GM23338 (cell line): ENCODE measurements at regions not wholly inside any gene's neighbourhood (a gene's known extent, or its start where the extent isn't known, plus 50 kb on each side); places are given as distances from the start of the nearest gene placed in this dataset.

Experiments used
- ATAC-seq: fragments of 200-7000 bp; cut with Tn5 transposase; 3 replicates; pipeline ENCODE4 v1.9.1; 2020
- DNase-seq: peaks from one replicate; pipeline ENCODE4 v3.0.0-alpha.2; 2015; ENCODE audit warnings: low spot score
- H2AFZ ChIP-seq: fragments of 200-600 bp; sonication (generic); 2 replicates; pipeline ENCODE4 v1.8.0; 2016; ENCODE audit warnings: antibody characterized with exemption, mild to moderate bottlenecking, moderate library complexity
- H3F3A ChIP-seq: fragments of 200-600 bp; sonication (generic); replicated peaks from 2 replicates; pipeline ENCODE4 v1.8.0; 2017; ENCODE audit warnings: antibody characterized with exemption, mixed run types, low read depth
- H3K27ac ChIP-seq: fragments of 200-600 bp; sonication (generic); 2 replicates; pipeline ENCODE4 v1.6.1; 2016; ENCODE audit warnings: low read depth
- H3K27me3 ChIP-seq: fragments of 200-600 bp; sonication (generic); 2 replicates; pipeline ENCODE4 v1.8.0; 2016; ENCODE audit warnings: mild to moderate bottlenecking, mixed run types, moderate library complexity; ENCODE audit not compliant: insufficient read depth
- H3K36me3 ChIP-seq: fragments of 200-600 bp; sonication (generic); 2 replicates; pipeline ENCODE4 v1.8.0; 2016; ENCODE audit warnings: mild to moderate bottlenecking; ENCODE audit not compliant: insufficient read depth
- H3K4me1 ChIP-seq: fragments of 200-600 bp; sonication (generic); 2 replicates; pipeline ENCODE4 v1.8.0; 2016; ENCODE audit warnings: mild to moderate bottlenecking, moderate library complexity; ENCODE audit not compliant: insufficient read depth
- H3K4me2 ChIP-seq: fragments of 200-600 bp; sonication (generic); 2 replicates; pipeline ENCODE4 v1.7.1; 2017; ENCODE audit warnings: mixed run types
- H3K4me3 ChIP-seq: fragments of 200-600 bp; sonication (generic); 2 replicates; pipeline ENCODE4 v1.6.1; 2016; ENCODE audit warnings: mixed run types
- H3K79me2 ChIP-seq: fragments of 200-600 bp; sonication (generic); replicated peaks from 2 replicates; pipeline ENCODE4 v1.8.0; 2017; ENCODE audit warnings: mild to moderate bottlenecking; ENCODE audit not compliant: insufficient read depth
- H3K9me2 ChIP-seq: fragments of 200-600 bp; sonication (generic); 2 replicates; pipeline ENCODE4 v1.8.0; 2017; ENCODE audit not compliant: insufficient read depth
- H4K20me1 ChIP-seq: fragments of 200-600 bp; sonication (generic); replicated peaks from 2 replicates; pipeline ENCODE4 v1.8.0; 2017; ENCODE audit warnings: mild to moderate bottlenecking; ENCODE audit not compliant: insufficient read depth
- H3K27ac Mint-ChIP-seq: 2 replicates; pipeline ENCODE4 v1.8.0; 2020; ENCODE audit warnings: inconsistent platforms, mild to moderate bottlenecking, moderate library complexity, mixed read lengths
- H3K27me3 Mint-ChIP-seq: 3 replicates; pipeline ENCODE4 v1.8.0; 2022; ENCODE audit warnings: low read depth, mild to moderate bottlenecking, moderate library complexity, mixed read lengths, inconsistent platforms; ENCODE audit not compliant: insufficient read depth, poor library complexity
- H3K36me3 Mint-ChIP-seq: 3 replicates; pipeline ENCODE4 v1.8.0; 2021; ENCODE audit warnings: low read depth, mild to moderate bottlenecking, inconsistent platforms, moderate library complexity, mixed read lengths
- H3K4me1 Mint-ChIP-seq: 3 replicates; pipeline ENCODE4 v1.8.0; 2020; ENCODE audit warnings: mild to moderate bottlenecking, inconsistent platforms, mixed read lengths
- H3K4me3 Mint-ChIP-seq: 3 replicates; pipeline ENCODE4 v1.8.0; 2021; ENCODE audit warnings: moderate library complexity, mild to moderate bottlenecking, inconsistent platforms, mixed read lengths
- H3K9me3 Mint-ChIP-seq: 3 replicates; pipeline ENCODE4 v1.8.0; 2020; ENCODE audit warnings: moderate library complexity, mild to moderate bottlenecking, inconsistent platforms, mixed read lengths
- CREB1 ChIP-seq: fragments of 250-450 bp; sonication (Bioruptor Pico); IDR thresholded peaks from 2 replicates; pipeline ENCODE4 v1.5.0; 2020; ENCODE audit warnings: low read depth, mild to moderate bottlenecking, moderate library complexity
- CTCF ChIP-seq, 2 experiments: fragments of 200-600 bp in 1 of 2; sonication (generic) in 1 of 2; conservative IDR thresholded peaks; 2 replicates each; pipeline versions ENCODE4 v1.5.1 to v1.6.1; 2016 to 2017; ENCODE audit warnings: antibody characterized with exemption in 2 of 2, low read depth in 2 of 2, mild to moderate bottlenecking in 2 of 2, moderate library complexity in 1 of 2
- ETS1 ChIP-seq: IDR thresholded peaks from 2 replicates; pipeline ENCODE4 v1.6.1; 2016; ENCODE audit warnings: antibody characterized with exemption
- POLR2AphosphoS5 ChIP-seq: IDR thresholded peaks from 2 replicates; pipeline ENCODE4 v1.6.1; 2016; ENCODE audit warnings: antibody characterized with exemption, low read depth
- ZNF114 ChIP-seq: fragments of 250-450 bp; sonication (Bioruptor Pico); IDR thresholded peaks from 2 replicates; pipeline ENCODE4 v1.5.0; 2020; ENCODE audit warnings: mild to moderate bottlenecking, moderate library complexity
- TF ChIP-seq, protein P1 (sequence below): fragments of 250-450 bp; sonication (Bioruptor Pico); IDR thresholded peaks from 2 replicates; pipeline ENCODE4 v1.5.0; 2020; ENCODE audit warnings: mild to moderate bottlenecking, moderate library complexity
- TF ChIP-seq, protein P2 (sequence below): IDR thresholded peaks from one replicate; pipeline ENCODE4 v1.6.1; 2018; ENCODE audit warnings: antibody characterized with exemption; ENCODE audit not compliant: unreplicated experiment

DNA sequence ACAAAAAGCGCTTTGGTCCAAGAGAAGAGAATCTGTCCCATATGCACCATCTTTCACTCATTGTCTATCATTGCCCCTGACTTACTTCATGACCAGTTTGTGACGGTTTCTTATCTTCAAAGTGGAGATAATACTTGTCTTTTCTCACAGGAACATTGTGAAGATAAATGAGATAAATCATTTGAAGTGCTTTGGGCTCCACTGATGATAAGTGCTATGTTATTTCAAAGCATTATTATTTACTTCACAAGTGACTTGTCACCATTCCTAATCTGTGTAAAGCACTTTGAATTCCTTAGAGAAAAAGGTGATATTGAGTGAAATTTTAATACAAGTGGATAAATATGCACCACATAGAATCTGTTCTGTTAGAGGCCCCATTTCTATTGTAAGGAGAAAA is 731.6 kb upstream of the PTBP2 start (continued):
- TF ChIP-seq, protein P1, sequence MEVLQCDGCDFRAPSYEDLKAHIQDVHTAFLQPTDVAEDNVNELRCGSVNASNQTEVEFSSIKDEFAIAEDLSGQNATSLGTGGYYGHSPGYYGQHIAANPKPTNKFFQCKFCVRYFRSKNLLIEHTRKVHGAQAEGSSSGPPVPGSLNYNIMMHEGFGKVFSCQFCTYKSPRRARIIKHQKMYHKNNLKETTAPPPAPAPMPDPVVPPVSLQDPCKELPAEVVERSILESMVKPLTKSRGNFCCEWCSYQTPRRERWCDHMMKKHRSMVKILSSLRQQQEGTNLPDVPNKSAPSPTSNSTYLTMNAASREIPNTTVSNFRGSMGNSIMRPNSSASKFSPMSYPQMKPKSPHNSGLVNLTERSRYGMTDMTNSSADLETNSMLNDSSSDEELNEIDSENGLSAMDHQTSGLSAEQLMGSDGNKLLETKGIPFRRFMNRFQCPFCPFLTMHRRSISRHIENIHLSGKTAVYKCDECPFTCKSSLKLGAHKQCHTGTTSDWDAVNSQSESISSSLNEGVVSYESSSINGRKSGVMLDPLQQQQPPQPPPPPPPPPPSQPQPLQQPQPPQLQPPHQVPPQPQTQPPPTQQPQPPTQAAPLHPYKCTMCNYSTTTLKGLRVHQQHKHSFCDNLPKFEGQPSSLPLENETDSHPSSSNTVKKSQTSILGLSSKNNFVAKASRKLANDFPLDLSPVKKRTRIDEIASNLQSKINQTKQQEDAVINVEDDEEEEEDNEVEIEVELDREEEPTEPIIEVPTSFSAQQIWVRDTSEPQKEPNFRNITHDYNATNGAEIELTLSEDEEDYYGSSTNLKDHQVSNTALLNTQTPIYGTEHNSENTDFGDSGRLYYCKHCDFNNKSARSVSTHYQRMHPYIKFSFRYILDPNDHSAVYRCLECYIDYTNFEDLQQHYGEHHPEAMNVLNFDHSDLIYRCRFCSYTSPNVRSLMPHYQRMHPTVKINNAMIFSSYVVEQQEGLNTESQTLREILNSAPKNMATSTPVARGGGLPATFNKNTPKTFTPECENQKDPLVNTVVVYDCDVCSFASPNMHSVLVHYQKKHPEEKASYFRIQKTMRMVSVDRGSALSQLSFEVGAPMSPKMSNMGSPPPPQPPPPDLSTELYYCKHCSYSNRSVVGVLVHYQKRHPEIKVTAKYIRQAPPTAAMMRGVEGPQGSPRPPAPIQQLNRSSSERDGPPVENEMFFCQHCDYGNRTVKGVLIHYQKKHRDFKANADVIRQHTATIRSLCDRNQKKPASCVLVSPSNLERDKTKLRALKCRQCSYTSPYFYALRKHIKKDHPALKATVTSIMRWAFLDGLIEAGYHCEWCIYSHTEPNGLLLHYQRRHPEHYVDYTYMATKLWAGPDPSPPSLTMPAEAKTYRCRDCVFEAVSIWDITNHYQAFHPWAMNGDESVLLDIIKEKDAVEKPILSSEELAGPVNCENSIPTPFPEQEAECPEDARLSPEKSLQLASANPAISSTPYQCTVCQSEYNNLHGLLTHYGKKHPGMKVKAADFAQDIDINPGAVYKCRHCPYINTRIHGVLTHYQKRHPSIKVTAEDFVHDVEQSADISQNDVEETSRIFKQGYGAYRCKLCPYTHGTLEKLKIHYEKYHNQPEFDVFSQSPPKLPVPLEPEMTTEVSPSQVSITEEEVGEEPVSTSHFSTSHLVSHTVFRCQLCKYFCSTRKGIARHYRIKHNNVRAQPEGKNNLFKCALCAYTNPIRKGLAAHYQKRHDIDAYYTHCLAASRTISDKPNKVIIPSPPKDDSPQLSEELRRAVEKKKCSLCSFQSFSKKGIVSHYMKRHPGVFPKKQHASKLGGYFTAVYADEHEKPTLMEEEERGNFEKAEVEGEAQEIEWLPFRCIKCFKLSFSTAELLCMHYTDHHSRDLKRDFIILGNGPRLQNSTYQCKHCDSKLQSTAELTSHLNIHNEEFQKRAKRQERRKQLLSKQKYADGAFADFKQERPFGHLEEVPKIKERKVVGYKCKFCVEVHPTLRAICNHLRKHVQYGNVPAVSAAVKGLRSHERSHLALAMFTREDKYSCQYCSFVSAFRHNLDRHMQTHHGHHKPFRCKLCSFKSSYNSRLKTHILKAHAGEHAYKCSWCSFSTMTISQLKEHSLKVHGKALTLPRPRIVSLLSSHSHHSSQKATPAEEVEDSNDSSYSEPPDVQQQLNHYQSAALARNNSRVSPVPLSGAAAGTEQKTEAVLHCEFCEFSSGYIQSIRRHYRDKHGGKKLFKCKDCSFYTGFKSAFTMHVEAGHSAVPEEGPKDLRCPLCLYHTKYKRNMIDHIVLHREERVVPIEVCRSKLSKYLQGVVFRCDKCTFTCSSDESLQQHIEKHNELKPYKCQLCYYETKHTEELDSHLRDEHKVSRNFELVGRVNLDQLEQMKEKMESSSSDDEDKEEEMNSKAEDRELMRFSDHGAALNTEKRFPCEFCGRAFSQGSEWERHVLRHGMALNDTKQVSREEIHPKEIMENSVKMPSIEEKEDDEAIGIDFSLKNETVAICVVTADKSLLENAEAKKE (CRISPR knock-in tag): no peak

- H3K4me2 ChIP-seq: no peak overlapping the region
- no peaks in the 10 kb centered on the region for H3K27me3 Mint-ChIP-seq
- no peak overlapping the region for H3K27ac ChIP-seq
- no peaks in the 10 kb centered on the region for H3K79me2 ChIP-seq
- H3K4me1 Mint-ChIP-seq: peaks cover 3% of the 10 kb centered on the region
- H3K9me2 ChIP-seq: peaks cover 9% of the 10 kb centered on the region
- H3K27ac Mint-ChIP-seq: no peak overlapping the region; the same call in 1 of the 2 replicates
- TF ChIP-seq, protein P2, sequence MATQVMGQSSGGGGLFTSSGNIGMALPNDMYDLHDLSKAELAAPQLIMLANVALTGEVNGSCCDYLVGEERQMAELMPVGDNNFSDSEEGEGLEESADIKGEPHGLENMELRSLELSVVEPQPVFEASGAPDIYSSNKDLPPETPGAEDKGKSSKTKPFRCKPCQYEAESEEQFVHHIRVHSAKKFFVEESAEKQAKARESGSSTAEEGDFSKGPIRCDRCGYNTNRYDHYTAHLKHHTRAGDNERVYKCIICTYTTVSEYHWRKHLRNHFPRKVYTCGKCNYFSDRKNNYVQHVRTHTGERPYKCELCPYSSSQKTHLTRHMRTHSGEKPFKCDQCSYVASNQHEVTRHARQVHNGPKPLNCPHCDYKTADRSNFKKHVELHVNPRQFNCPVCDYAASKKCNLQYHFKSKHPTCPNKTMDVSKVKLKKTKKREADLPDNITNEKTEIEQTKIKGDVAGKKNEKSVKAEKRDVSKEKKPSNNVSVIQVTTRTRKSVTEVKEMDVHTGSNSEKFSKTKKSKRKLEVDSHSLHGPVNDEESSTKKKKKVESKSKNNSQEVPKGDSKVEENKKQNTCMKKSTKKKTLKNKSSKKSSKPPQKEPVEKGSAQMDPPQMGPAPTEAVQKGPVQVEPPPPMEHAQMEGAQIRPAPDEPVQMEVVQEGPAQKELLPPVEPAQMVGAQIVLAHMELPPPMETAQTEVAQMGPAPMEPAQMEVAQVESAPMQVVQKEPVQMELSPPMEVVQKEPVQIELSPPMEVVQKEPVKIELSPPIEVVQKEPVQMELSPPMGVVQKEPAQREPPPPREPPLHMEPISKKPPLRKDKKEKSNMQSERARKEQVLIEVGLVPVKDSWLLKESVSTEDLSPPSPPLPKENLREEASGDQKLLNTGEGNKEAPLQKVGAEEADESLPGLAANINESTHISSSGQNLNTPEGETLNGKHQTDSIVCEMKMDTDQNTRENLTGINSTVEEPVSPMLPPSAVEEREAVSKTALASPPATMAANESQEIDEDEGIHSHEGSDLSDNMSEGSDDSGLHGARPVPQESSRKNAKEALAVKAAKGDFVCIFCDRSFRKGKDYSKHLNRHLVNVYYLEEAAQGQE: no peak
- TF ChIP-seq ETS1 (no peak), POLR2AphosphoS5 (no peak), ZNF114 (CRISPR knock-in tag) (no peak), CTCF (conservative IDR thresholded peaks at IDR 0.05; ENCODE audit: low read depth in 2 of 2) (no peak), CREB1 (CRISPR knock-in tag) (no peak)
- no peaks in the 10 kb centered on the region for H3K36me3 ChIP-seq
- no peak for DNase-seq
- no peaks in the 10 kb centered on the region for H3K27me3 ChIP-seq
- H3K36me3 Mint-ChIP-seq: peaks cover 2% of the 10 kb centered on the region; the same call in 2 of the 3 replicates
- no peak for ATAC-seq
- H3K9me3 Mint-ChIP-seq: peaks cover 2% of the 10 kb centered on the region; the same call in 1 of the 3 replicates
- H3K4me3 ChIP-seq: no peak overlapping the region
- H2AFZ ChIP-seq: no peak overlapping the region
- no peaks in the 10 kb centered on the region for H3K4me1 ChIP-seq
- H4K20me1 ChIP-seq: no peaks in the 10 kb centered on the region
- no peak overlapping the region for H3K4me3 Mint-ChIP-seq
- H3F3A ChIP-seq: no peaks in the 10 kb centered on the region
Measured at GRCh38 chr1:95991787-95992520, 729.6 kb upstream of the PTBP2 start.
